ENCODE measurements at regions not wholly inside any gene's neighbourhood (a gene's known extent, or its start where the extent isn't known, plus 50 kb on each side); places are given as distances from the start of the nearest gene placed in this dataset.

GRCh38 chr3:18787441-18787840 is 360.9 kb upstream of the KCNH8 start:
- H3K4me3 ChIP-seq (ENCODE audit: low read depth in 1 of 3, low read length in 3 of 3), result no peak overlapping the region
- H3K4me1 ChIP-seq (ENCODE audit: control insufficient read depth in 4 of 4, insufficient read depth in 4 of 4, low read length in 3 of 4), result no peaks in the 10 kb centered on the region
- 94% methylated on average over 2 of the region's 2 CpGs for WGBS
- no peaks in the 10 kb centered on the region for H3K27me3 ChIP-seq (ENCODE audit: control insufficient read depth in 4 of 4, insufficient read depth in 4 of 4, low read length in 3 of 4)
- H3K27ac ChIP-seq (ENCODE audit: low read depth in 1 of 2, low read length in 2 of 2), result no peak overlapping the region
- no peak for TF ChIP-seq HNF4A (conservative IDR thresholded peaks at IDR 0.05)
- TF ChIP-seq, protein P1, sequence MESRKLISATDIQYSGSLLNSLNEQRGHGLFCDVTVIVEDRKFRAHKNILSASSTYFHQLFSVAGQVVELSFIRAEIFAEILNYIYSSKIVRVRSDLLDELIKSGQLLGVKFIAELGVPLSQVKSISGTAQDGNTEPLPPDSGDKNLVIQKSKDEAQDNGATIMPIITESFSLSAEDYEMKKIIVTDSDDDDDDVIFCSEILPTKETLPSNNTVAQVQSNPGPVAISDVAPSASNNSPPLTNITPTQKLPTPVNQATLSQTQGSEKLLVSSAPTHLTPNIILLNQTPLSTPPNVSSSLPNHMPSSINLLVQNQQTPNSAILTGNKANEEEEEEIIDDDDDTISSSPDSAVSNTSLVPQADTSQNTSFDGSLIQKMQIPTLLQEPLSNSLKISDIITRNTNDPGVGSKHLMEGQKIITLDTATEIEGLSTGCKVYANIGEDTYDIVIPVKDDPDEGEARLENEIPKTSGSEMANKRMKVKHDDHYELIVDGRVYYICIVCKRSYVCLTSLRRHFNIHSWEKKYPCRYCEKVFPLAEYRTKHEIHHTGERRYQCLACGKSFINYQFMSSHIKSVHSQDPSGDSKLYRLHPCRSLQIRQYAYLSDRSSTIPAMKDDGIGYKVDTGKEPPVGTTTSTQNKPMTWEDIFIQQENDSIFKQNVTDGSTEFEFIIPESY (IDR thresholded peaks at IDR 0.05), result no peak
- TF ChIP-seq HNF4G (IDR thresholded peaks at IDR 0.05), result no peak
- TF ChIP-seq SP1 (IDR thresholded peaks at IDR 0.05), result no peak
- TF ChIP-seq NR2F2 (IDR thresholded peaks at IDR 0.05), result no peak
- no peak for TF ChIP-seq FOXA2 (IDR thresholded peaks at IDR 0.05)
- TF ChIP-seq RXRA (IDR thresholded peaks at IDR 0.05), result no peak
- H3K36me3 ChIP-seq (ENCODE audit: control insufficient read depth in 4 of 4, insufficient read depth in 3 of 4, low read depth in 1 of 4, low read length in 3 of 4), result no peaks in the 10 kb centered on the region
- H3K9me3 ChIP-seq (ENCODE audit: control insufficient read depth in 4 of 4, low read length in 3 of 4), result no peaks in the 10 kb centered on the region
- H3K9ac ChIP-seq (ENCODE audit: low read depth in 1 of 2, low read length in 2 of 2), result no peak overlapping the region
- no peak for DNase-seq (ENCODE audit: low spot score)

- no peaks in the 10 kb centered on the region for H3K36me3 ChIP-seq (ENCODE audit: control insufficient read depth in 4 of 4, insufficient read depth in 3 of 4, low read depth in 1 of 4, low read length in 3 of 4)
- H3K9ac ChIP-seq (ENCODE audit: low read depth in 1 of 2, low read length in 2 of 2), result no peak overlapping the region
- H3K9me3 ChIP-seq (ENCODE audit: control insufficient read depth in 4 of 4, low read length in 3 of 4), result no peaks in the 10 kb centered on the region
- WGBS, result 76% methylated on average over 1 of the region's 1 CpG
- TF ChIP-seq SP1 (IDR thresholded peaks at IDR 0.05) (no peak), RXRA (IDR thresholded peaks at IDR 0.05) (no peak), GABPA (IDR thresholded peaks at IDR 0.05 in 1 of 2, conservative IDR thresholded peaks at IDR 0.05 in 1 of 2) (no peak), EGR1 (IDR thresholded peaks at IDR 0.05; ENCODE audit: low read depth in 2 of 2) (no peak), FOXA1 (IDR thresholded peaks at IDR 0.05) (no peak), HNF4A (conservative IDR thresholded peaks at IDR 0.05) (no peak), FOXA2 (IDR thresholded peaks at IDR 0.05) (no peak), CTCF (IDR thresholded peaks at IDR 0.05; ENCODE audit: low read depth, low read length, missing input control) (no peak), TAF1 (conservative IDR thresholded peaks at IDR 0.05) (no peak), YY1 (IDR thresholded peaks at IDR 0.05) (no peak), JUND (IDR thresholded peaks at IDR 0.05) (no peak), RAD21 (IDR thresholded peaks at IDR 0.05) (no peak), NR2F2 (IDR thresholded peaks at IDR 0.05) (no peak), HNF4G (IDR thresholded peaks at IDR 0.05) (no peak)
- TF ChIP-seq, protein P2, sequence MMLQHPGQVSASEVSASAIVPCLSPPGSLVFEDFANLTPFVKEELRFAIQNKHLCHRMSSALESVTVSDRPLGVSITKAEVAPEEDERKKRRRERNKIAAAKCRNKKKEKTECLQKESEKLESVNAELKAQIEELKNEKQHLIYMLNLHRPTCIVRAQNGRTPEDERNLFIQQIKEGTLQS (IDR thresholded peaks at IDR 0.05), result no peak
- TF ChIP-seq, protein P3, sequence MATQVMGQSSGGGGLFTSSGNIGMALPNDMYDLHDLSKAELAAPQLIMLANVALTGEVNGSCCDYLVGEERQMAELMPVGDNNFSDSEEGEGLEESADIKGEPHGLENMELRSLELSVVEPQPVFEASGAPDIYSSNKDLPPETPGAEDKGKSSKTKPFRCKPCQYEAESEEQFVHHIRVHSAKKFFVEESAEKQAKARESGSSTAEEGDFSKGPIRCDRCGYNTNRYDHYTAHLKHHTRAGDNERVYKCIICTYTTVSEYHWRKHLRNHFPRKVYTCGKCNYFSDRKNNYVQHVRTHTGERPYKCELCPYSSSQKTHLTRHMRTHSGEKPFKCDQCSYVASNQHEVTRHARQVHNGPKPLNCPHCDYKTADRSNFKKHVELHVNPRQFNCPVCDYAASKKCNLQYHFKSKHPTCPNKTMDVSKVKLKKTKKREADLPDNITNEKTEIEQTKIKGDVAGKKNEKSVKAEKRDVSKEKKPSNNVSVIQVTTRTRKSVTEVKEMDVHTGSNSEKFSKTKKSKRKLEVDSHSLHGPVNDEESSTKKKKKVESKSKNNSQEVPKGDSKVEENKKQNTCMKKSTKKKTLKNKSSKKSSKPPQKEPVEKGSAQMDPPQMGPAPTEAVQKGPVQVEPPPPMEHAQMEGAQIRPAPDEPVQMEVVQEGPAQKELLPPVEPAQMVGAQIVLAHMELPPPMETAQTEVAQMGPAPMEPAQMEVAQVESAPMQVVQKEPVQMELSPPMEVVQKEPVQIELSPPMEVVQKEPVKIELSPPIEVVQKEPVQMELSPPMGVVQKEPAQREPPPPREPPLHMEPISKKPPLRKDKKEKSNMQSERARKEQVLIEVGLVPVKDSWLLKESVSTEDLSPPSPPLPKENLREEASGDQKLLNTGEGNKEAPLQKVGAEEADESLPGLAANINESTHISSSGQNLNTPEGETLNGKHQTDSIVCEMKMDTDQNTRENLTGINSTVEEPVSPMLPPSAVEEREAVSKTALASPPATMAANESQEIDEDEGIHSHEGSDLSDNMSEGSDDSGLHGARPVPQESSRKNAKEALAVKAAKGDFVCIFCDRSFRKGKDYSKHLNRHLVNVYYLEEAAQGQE (IDR thresholded peaks at IDR 0.05), result no peak
- TF ChIP-seq, protein P4, sequence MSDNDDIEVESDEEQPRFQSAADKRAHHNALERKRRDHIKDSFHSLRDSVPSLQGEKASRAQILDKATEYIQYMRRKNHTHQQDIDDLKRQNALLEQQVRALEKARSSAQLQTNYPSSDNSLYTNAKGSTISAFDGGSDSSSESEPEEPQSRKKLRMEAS (IDR thresholded peaks at IDR 0.05), result no peak
- TF ChIP-seq, protein P1 (IDR thresholded peaks at IDR 0.05), result no peak
- H3K4me1 ChIP-seq (ENCODE audit: control insufficient read depth in 4 of 4, insufficient read depth in 4 of 4, low read length in 3 of 4), result no peaks in the 10 kb centered on the region
- H3K4me3 ChIP-seq (ENCODE audit: low read depth in 1 of 3, low read length in 3 of 3), result no peak overlapping the region
- H3K27me3 ChIP-seq (ENCODE audit: control insufficient read depth in 4 of 4, insufficient read depth in 4 of 4, low read length in 3 of 4), result no peaks in the 10 kb centered on the region
- H3K27ac ChIP-seq (ENCODE audit: low read depth in 1 of 2, low read length in 2 of 2), result no peak overlapping the region
- DNase-seq (ENCODE audit: low spot score), result no peak
Observed at GRCh38 chr3:18786650-18787323, 361.5 kb upstream of the KCNH8 start.

Measured in liver (tissue), 8 donors.